ENCODE measurements at regions not wholly inside any gene's neighbourhood (a gene's known extent, or its start where the extent isn't known, plus 50 kb on each side); places are given as distances from the start of the nearest gene placed in this dataset.
"Not testable (repeated sequence)": the region's sequence is repeated elsewhere in the genome, so short reads cannot be mapped to it uniquely, and the experiment has no call there.

- Histone ChIP-seq H3K9ac (ENCODE audit: low read length) (no peak overlapping the region), H3K27ac (ENCODE audit: low read depth, low read length) (no peak overlapping the region), H3K4me3 (ENCODE audit: low read depth, low read length) (no peak overlapping the region), H3K9me3 (ENCODE audit: control insufficient read depth, insufficient read depth, low read depth, low read length) (peaks cover 16% of the 10 kb centered on the region), H3K27me3 (ENCODE audit: control insufficient read depth, insufficient read depth, low read length) (no peaks in the 10 kb centered on the region), H3K36me3 (ENCODE audit: control insufficient read depth, insufficient read depth, low read length) (no peaks in the 10 kb centered on the region), H3K4me1 (ENCODE audit: control insufficient read depth, insufficient read depth, low read length) (no peaks in the 10 kb centered on the region)
Observed at GRCh38 chr12:9335867-9336266, 127.7 kb upstream of the PZP start.

GRCh38 chr12:9334964-9335363 is 126.8 kb upstream of the PZP start:
- Histone ChIP-seq H3K36me3 (ENCODE audit: control insufficient read depth, insufficient read depth, low read length) (no peaks in the 10 kb centered on the region), H3K27me3 (ENCODE audit: control insufficient read depth, insufficient read depth, low read length) (no peaks in the 10 kb centered on the region), H3K27ac (ENCODE audit: low read depth, low read length) (no peak overlapping the region), H3K9me3 (ENCODE audit: control insufficient read depth, insufficient read depth, low read depth, low read length) (peaks cover 16% of the 10 kb centered on the region), H3K9ac (ENCODE audit: low read length) (no peak overlapping the region), H3K4me3 (ENCODE audit: low read depth, low read length) (no peak overlapping the region), H3K4me1 (ENCODE audit: control insufficient read depth, insufficient read depth, low read length) (no peaks in the 10 kb centered on the region)

GRCh38 chr12:9334041-9334692 is 126.0 kb upstream of the PZP start:
- Histone ChIP-seq H3K9me3 (ENCODE audit: control insufficient read depth, insufficient read depth, low read depth, low read length) (peaks cover 16% of the 10 kb centered on the region), H3K4me3 (ENCODE audit: low read depth, low read length) (no peak overlapping the region), H3K27ac (ENCODE audit: low read depth, low read length) (no peak overlapping the region), H3K4me1 (ENCODE audit: control insufficient read depth, insufficient read depth, low read length) (no peaks in the 10 kb centered on the region), H3K27me3 (ENCODE audit: control insufficient read depth, insufficient read depth, low read length) (no peaks in the 10 kb centered on the region), H3K36me3 (ENCODE audit: control insufficient read depth, insufficient read depth, low read length) (no peaks in the 10 kb centered on the region), H3K9ac (ENCODE audit: low read length) (no peak overlapping the region)

- Histone ChIP-seq H3K9me3 (ENCODE audit: control insufficient read depth, insufficient read depth, low read depth, low read length) (peaks cover 16% of the 10 kb centered on the region), H3K9ac (ENCODE audit: low read length) (no peak overlapping the region), H3K36me3 (ENCODE audit: control insufficient read depth, insufficient read depth, low read length) (no peaks in the 10 kb centered on the region), H3K27me3 (ENCODE audit: control insufficient read depth, insufficient read depth, low read length) (no peaks in the 10 kb centered on the region), H3K4me3 (ENCODE audit: low read depth, low read length) (no peak overlapping the region), H3K4me1 (ENCODE audit: control insufficient read depth, insufficient read depth, low read length) (no peaks in the 10 kb centered on the region), H3K27ac (ENCODE audit: low read depth, low read length) (no peak overlapping the region)
Observed at GRCh38 chr12:9333161-9333560, 125.0 kb upstream of the PZP start.

GRCh38 chr12:9332564-9332963 is 124.4 kb upstream of the PZP start:
- Histone ChIP-seq H3K4me1 (ENCODE audit: control insufficient read depth, insufficient read depth, low read length) (no peaks in the 10 kb centered on the region), H3K36me3 (ENCODE audit: control insufficient read depth, insufficient read depth, low read length) (no peaks in the 10 kb centered on the region), H3K27ac (ENCODE audit: low read depth, low read length) (no peak overlapping the region)

GRCh38 chr12:9331218-9331626 is 123.0 kb upstream of the PZP start:
- H3K9me3 ChIP-seq (ENCODE audit: control insufficient read depth, insufficient read depth, low read depth, low read length) = peaks cover 8% of the 10 kb centered on the region
- no peak overlapping the region for H3K27ac ChIP-seq (ENCODE audit: low read depth, low read length)
- H3K4me3 ChIP-seq (ENCODE audit: low read depth, low read length) = no peak overlapping the region
- H3K27me3 ChIP-seq (ENCODE audit: control insufficient read depth, insufficient read depth, low read length) = no peaks in the 10 kb centered on the region
- H3K36me3 ChIP-seq (ENCODE audit: control insufficient read depth, insufficient read depth, low read length) = no peaks in the 10 kb centered on the region
- H3K9ac ChIP-seq (ENCODE audit: low read length) = no peak overlapping the region
- no peaks in the 10 kb centered on the region for H3K4me1 ChIP-seq (ENCODE audit: control insufficient read depth, insufficient read depth, low read length)

More at GRCh38 chr12:9332564-9332963, 124.4 kb upstream of the PZP start:
- Histone ChIP-seq H3K4me3 (ENCODE audit: low read depth, low read length) (no peak overlapping the region), H3K27me3 (ENCODE audit: control insufficient read depth, insufficient read depth, low read length) (no peaks in the 10 kb centered on the region), H3K9me3 (ENCODE audit: control insufficient read depth, insufficient read depth, low read depth, low read length) (peaks cover 16% of the 10 kb centered on the region), H3K9ac (ENCODE audit: low read length) (no peak overlapping the region)

- no peaks in the 10 kb centered on the region for H3K4me1 ChIP-seq (ENCODE audit: control insufficient read depth, insufficient read depth, low read length)
- no peak overlapping the region for H3K27ac ChIP-seq (ENCODE audit: low read depth, low read length)
- H3K36me3 ChIP-seq (ENCODE audit: control insufficient read depth, insufficient read depth, low read length) = no peaks in the 10 kb centered on the region
- H3K4me3 ChIP-seq (ENCODE audit: low read depth, low read length) = no peak overlapping the region
- H3K9me3 ChIP-seq (ENCODE audit: control insufficient read depth, insufficient read depth, low read depth, low read length) = no peaks in the 10 kb centered on the region
- H3K27me3 ChIP-seq (ENCODE audit: control insufficient read depth, insufficient read depth, low read length) = no peaks in the 10 kb centered on the region
- no peak overlapping the region for H3K9ac ChIP-seq (ENCODE audit: low read length)
Observed at GRCh38 chr12:9329019-9329418, 120.8 kb upstream of the PZP start.

- H3K27ac ChIP-seq (ENCODE audit: low read depth, low read length) = no peak overlapping the region
- no peaks in the 10 kb centered on the region for H3K27me3 ChIP-seq (ENCODE audit: control insufficient read depth, insufficient read depth, low read length)
- H3K4me3 ChIP-seq (ENCODE audit: low read depth, low read length) = no peak overlapping the region
Observed at GRCh38 chr12:9328065-9328464, 119.9 kb upstream of the PZP start.

GRCh38 chr12:9327320-9327719 is 119.1 kb upstream of the PZP start:
- Histone ChIP-seq H3K9me3 (ENCODE audit: control insufficient read depth, insufficient read depth, low read depth, low read length) (no peaks in the 10 kb centered on the region), H3K36me3 (ENCODE audit: control insufficient read depth, insufficient read depth, low read length) (no peaks in the 10 kb centered on the region), H3K27ac (ENCODE audit: low read depth, low read length) (no peak overlapping the region)

More at GRCh38 chr12:9328065-9328464, 119.9 kb upstream of the PZP start:
- Histone ChIP-seq H3K36me3 (ENCODE audit: control insufficient read depth, insufficient read depth, low read length) (no peaks in the 10 kb centered on the region), H3K4me1 (ENCODE audit: control insufficient read depth, insufficient read depth, low read length) (no peaks in the 10 kb centered on the region), H3K9me3 (ENCODE audit: control insufficient read depth, insufficient read depth, low read depth, low read length) (no peaks in the 10 kb centered on the region), H3K9ac (ENCODE audit: low read length) (no peak overlapping the region)

GRCh38 chr12:9326849-9327248 is 118.7 kb upstream of the PZP start:
- not testable (repeated sequence) for H3K27me3 ChIP-seq (ENCODE audit: control insufficient read depth, insufficient read depth, low read length); H3K9me3 ChIP-seq (ENCODE audit: control insufficient read depth, insufficient read depth, low read depth, low read length); H3K27ac ChIP-seq (ENCODE audit: low read depth, low read length); H3K4me3 ChIP-seq (ENCODE audit: low read depth, low read length); H3K4me1 ChIP-seq (ENCODE audit: control insufficient read depth, insufficient read depth, low read length); H3K36me3 ChIP-seq (ENCODE audit: control insufficient read depth, insufficient read depth, low read length); H3K9ac ChIP-seq (ENCODE audit: low read length)

More at GRCh38 chr12:9327320-9327719, 119.1 kb upstream of the PZP start:
- Histone ChIP-seq H3K27me3 (ENCODE audit: control insufficient read depth, insufficient read depth, low read length) (no peaks in the 10 kb centered on the region), H3K9ac (ENCODE audit: low read length) (no peak overlapping the region), H3K4me1 (ENCODE audit: control insufficient read depth, insufficient read depth, low read length) (no peaks in the 10 kb centered on the region), H3K4me3 (ENCODE audit: low read depth, low read length) (no peak overlapping the region)

- no peak overlapping the region for H3K4me3 ChIP-seq (ENCODE audit: low read depth, low read length)
- H3K9me3 ChIP-seq (ENCODE audit: control insufficient read depth, insufficient read depth, low read depth, low read length) = no peaks in the 10 kb centered on the region
- no peak overlapping the region for H3K9ac ChIP-seq (ENCODE audit: low read length)
- no peaks in the 10 kb centered on the region for H3K27me3 ChIP-seq (ENCODE audit: control insufficient read depth, insufficient read depth, low read length)
- no peaks in the 10 kb centered on the region for H3K36me3 ChIP-seq (ENCODE audit: control insufficient read depth, insufficient read depth, low read length)
- H3K4me1 ChIP-seq (ENCODE audit: control insufficient read depth, insufficient read depth, low read length) = no peaks in the 10 kb centered on the region
- no peak overlapping the region for H3K27ac ChIP-seq (ENCODE audit: low read depth, low read length)
Observed at GRCh38 chr12:9326085-9326484, 117.9 kb upstream of the PZP start.

Measured in HUES6 (cell line).